Smooth muscle cell (in vitro differentiated cells): ENCODE measurements at regions not wholly inside any gene's neighbourhood (a gene's known extent, or its start where the extent isn't known, plus 50 kb on each side); places are given as distances from the start of the nearest gene placed in this dataset.

ENCODE experiments used
- DNase-seq: peaks from one replicate; lab custom pipeline; 2025; ENCODE audit not compliant: unreplicated experiment; lab: John Stamatoyannopoulos, UW
- H2AFZ ChIP-seq: fragments of 200-600 bp; sonication (generic); 2 replicates; pipeline ENCODE4 v1.6.0; 2016; ENCODE audit warnings: antibody characterized with exemption, low read depth, mild to moderate bottlenecking
- H3F3A ChIP-seq: fragments of 200-600 bp; sonication (generic); 2 replicates; pipeline ENCODE4 v1.6.0; 2017; ENCODE audit warnings: antibody characterized with exemption, low read depth
- H3K27ac ChIP-seq: fragments of 200-600 bp; sonication (generic); 2 replicates; pipeline ENCODE4 v1.5.1; 2016; ENCODE audit warnings: low read depth, mild to moderate bottlenecking
- H3K27me3 ChIP-seq: fragments of 200-600 bp; sonication (generic); 2 replicates; pipeline ENCODE4 v1.6.1; 2016; ENCODE audit warnings: low read depth, mild to moderate bottlenecking
- H3K36me3 ChIP-seq: fragments of 200-600 bp; sonication (generic); 2 replicates; pipeline ENCODE4 v1.5.1; 2016; ENCODE audit warnings: low read depth
- H3K4me1 ChIP-seq: fragments of 200-600 bp; sonication (generic); 2 replicates; pipeline ENCODE4 v1.5.1; 2016; ENCODE audit warnings: low read depth
- H3K4me2 ChIP-seq: fragments of 200-600 bp; sonication (generic); 2 replicates; pipeline ENCODE4 v1.6.0; 2016; ENCODE audit warnings: mild to moderate bottlenecking
- H3K4me3 ChIP-seq: fragments of 200-600 bp; sonication (generic); 2 replicates; pipeline ENCODE4 v1.5.1; 2016; ENCODE audit warnings: mild to moderate bottlenecking
- H3K79me2 ChIP-seq: fragments of 200-600 bp; sonication (generic); 2 replicates; pipeline ENCODE4 v1.6.0; 2016; ENCODE audit warnings: low read depth, mild to moderate bottlenecking
- H3K9ac ChIP-seq: fragments of 200-600 bp; sonication (generic); 2 replicates; pipeline ENCODE4 v1.6.0; 2016; ENCODE audit warnings: low read depth
- H3K9me3 ChIP-seq: fragments of 200-600 bp; sonication (generic); replicated peaks from 2 replicates; pipeline ENCODE4 v1.5.1; 2016; ENCODE audit warnings: low read depth
- H4K20me1 ChIP-seq: fragments of 200-600 bp; sonication (generic); 2 replicates; pipeline ENCODE4 v1.6.0; 2016; ENCODE audit warnings: low read depth
- CTCF ChIP-seq: fragments of 200-600 bp; sonication (generic); IDR thresholded peaks from 2 replicates; pipeline ENCODE4 v1.5.1; 2017; ENCODE audit warnings: borderline replicate concordance, mild to moderate bottlenecking, antibody characterized with exemption; ENCODE audit not compliant: insufficient read depth, poor library complexity, severe bottlenecking
- WGBS: methylation state at CpG from one replicate; pipeline ENCODE4 v1.1.7; 2016; ENCODE audit warnings: low lambda C conversion rate; 5-methylcytosine and 5-hydroxymethylcytosine counted together

GRCh38 chr14:53304726-53305381 is 151.7 kb upstream of the DDHD1 start:
- Histone ChIP-seq H3F3A (no peaks in the 10 kb centered on the region), H3K4me1 (peaks cover 13% of the 10 kb centered on the region), H3K4me2 (no peak overlapping the region), H3K9me3 (no peaks in the 10 kb centered on the region), H3K79me2 (no peaks in the 10 kb centered on the region), H3K27me3 (no peaks in the 10 kb centered on the region), H3K4me3 (no peak overlapping the region), H4K20me1 (no peaks in the 10 kb centered on the region), H3K9ac (no peak overlapping the region), H3K27ac (no peak overlapping the region), H3K36me3 (no peaks in the 10 kb centered on the region), H2AFZ (no peak overlapping the region)
- 74% methylated on average over 3 of the region's 3 CpGs for WGBS
- no peak for TF ChIP-seq CTCF
- DNase-seq, result no peak

DNA sequence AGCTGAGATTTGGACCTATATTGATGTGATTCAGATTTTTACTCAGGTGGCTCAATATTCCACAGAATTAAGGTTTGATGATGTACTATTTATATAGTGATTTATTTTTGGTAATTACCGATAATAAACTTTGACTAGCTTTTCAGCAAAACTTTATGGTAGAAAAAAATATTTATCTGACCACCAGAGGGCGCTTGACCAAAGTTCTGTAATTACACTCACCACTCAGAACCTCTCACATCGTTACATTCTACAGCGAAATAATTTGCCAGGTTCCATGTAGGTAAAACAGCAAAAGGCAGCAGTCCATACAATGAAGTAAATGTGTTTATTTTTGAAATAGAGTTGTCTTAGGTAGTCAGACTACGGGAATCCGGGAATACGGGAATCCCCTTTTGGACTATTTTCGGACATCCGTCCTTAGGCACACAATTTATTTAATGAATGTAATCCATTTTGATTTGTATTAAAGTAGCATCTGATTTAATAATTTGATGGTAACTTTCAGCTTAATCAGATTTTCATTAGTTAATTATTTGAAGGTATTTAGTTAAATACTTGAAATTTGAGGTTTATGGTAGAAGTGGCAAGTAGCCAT is 143.0 kb upstream of the DDHD1 start:
- H3K27me3 ChIP-seq, result no peaks in the 10 kb centered on the region
- H4K20me1 ChIP-seq, result no peaks in the 10 kb centered on the region
- peak; percentile 73 for TF ChIP-seq CTCF
- H3K9me3 ChIP-seq, result no peaks in the 10 kb centered on the region
- no peak for DNase-seq
- H3K4me2 ChIP-seq, result no peak overlapping the region
- H3K9ac ChIP-seq, result no peak overlapping the region
- no peak overlapping the region for H2AFZ ChIP-seq
- WGBS, result 64% methylated on average over 9 of the region's 9 CpGs
- H3K79me2 ChIP-seq, result no peaks in the 10 kb centered on the region
- H3K4me1 ChIP-seq, result no peaks in the 10 kb centered on the region
- no peak overlapping the region for H3K4me3 ChIP-seq
- H3F3A ChIP-seq, result no peaks in the 10 kb centered on the region
- no peak overlapping the region for H3K27ac ChIP-seq
- no peaks in the 10 kb centered on the region for H3K36me3 ChIP-seq

DNA sequence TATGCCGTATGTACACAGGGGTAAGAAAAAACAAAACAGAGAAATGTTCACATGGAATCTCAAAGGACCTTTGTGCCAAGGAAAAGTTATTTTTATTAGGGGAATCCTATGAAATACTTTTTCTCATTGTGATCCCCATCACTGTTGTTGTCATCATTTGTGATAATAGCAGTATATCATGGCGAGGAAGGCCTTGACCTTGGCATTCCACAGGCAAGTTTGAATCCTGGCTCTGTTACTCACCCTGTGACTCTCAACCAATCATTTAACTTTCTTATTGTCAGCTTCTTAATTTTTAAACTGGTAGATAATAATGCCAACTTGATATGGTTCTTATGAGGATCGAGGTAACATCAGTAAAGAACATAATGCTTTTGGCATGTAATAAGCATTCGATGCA is 142.2 kb upstream of the DDHD1 start:
- DNase-seq, result no peak
- 95% methylated on average over 4 of the region's 4 CpGs for WGBS
- Histone ChIP-seq H3K27me3 (no peaks in the 10 kb centered on the region), H3F3A (no peaks in the 10 kb centered on the region), H3K4me3 (no peak overlapping the region), H3K9me3 (no peaks in the 10 kb centered on the region), H3K36me3 (no peaks in the 10 kb centered on the region), H3K27ac (no peak overlapping the region), H3K4me1 (no peaks in the 10 kb centered on the region), H3K4me2 (no peak overlapping the region), H3K9ac (no peak overlapping the region), H3K79me2 (no peaks in the 10 kb centered on the region), H2AFZ (no peak overlapping the region), H4K20me1 (no peaks in the 10 kb centered on the region)
- TF ChIP-seq CTCF, result no peak

DNA sequence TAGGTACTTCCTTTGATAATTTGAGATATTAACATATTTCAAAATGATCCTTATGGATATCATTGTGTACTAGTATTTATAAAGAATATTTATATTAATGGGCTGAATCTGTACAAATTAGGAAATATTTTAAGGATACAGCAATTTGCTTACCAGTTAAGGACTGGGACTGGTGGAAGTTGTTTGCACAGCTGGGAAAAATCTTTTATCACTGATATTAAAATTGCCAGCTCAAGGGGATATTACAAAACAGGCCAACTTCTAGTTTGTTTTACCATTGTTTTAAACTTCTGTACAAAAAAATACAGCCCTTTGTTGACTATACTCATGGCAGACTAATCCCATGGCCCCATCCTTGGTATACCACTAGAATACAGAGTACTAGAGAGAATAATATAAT is 133.2 kb upstream of the DDHD1 start:
- no peak for DNase-seq
- no peak overlapping the region for H3K9ac ChIP-seq
- TF ChIP-seq CTCF, result no peak
- H3K4me3 ChIP-seq, result no peak overlapping the region
- H3K4me1 ChIP-seq, result no peaks in the 10 kb centered on the region
- no peak overlapping the region for H3K4me2 ChIP-seq
- H3K79me2 ChIP-seq, result no peaks in the 10 kb centered on the region
- no peaks in the 10 kb centered on the region for H3F3A ChIP-seq
- H4K20me1 ChIP-seq, result no peaks in the 10 kb centered on the region
- no peaks in the 10 kb centered on the region for H3K9me3 ChIP-seq
- no peak overlapping the region for H2AFZ ChIP-seq
- no peaks in the 10 kb centered on the region for H3K36me3 ChIP-seq
- no peak overlapping the region for H3K27ac ChIP-seq
- no peaks in the 10 kb centered on the region for H3K27me3 ChIP-seq
